Effector CD4-positive, alpha-beta T cell (primary cell): ENCODE measurements at regions not wholly inside any gene's neighbourhood (a gene's known extent, or its start where the extent isn't known, plus 50 kb on each side); places are given as distances from the start of the nearest gene placed in this dataset.

Experiments used
- DNase-seq: peaks from one replicate; pipeline ENCODE4 v3.0.0-alpha.2; 2020

GRCh38 chr4:108360754-108361445 lies 192.2 kb upstream of the LEF1 start:
- DNase-seq = no peak

GRCh38 chr4:108359986-108360681 lies 191.4 kb upstream of the LEF1 start:
- DNase-seq = no peak

GRCh38 chr4:108359130-108359985 lies 190.6 kb upstream of the LEF1 start:
- DNase-seq = peak; percentile 28

GRCh38 chr4:108355902-108356535 lies 187.3 kb upstream of the LEF1 start:
- no peak for DNase-seq

GRCh38 chr4:108355186-108355901 lies 186.6 kb upstream of the LEF1 start:
- peak; percentile 24 for DNase-seq

GRCh38 chr4:108352664-108353308 lies 184.1 kb upstream of the LEF1 start:
- DNase-seq = no peak

GRCh38 chr4:108351791-108352190 lies 183.1 kb upstream of the LEF1 start:
- DNase-seq = no peak

GRCh38 chr4:108350332-108350731 lies 181.6 kb upstream of the LEF1 start:
- no peak for DNase-seq

GRCh38 chr4:108346818-108347210 lies 178.1 kb upstream of the LEF1 start:
- DNase-seq = no peak

- no peak for DNase-seq
Measured at GRCh38 chr4:108345862-108346817, 177.4 kb upstream of the LEF1 start.

GRCh38 chr4:108342325-108342970 lies 173.7 kb upstream of the LEF1 start:
- peak; percentile 12 for DNase-seq

- DNase-seq = no peak
Measured at GRCh38 chr4:108337923-108338322, 169.2 kb upstream of the LEF1 start.

- DNase-seq = no peak
Measured at GRCh38 chr4:108336076-108336475, 167.3 kb upstream of the LEF1 start.

GRCh38 chr4:108335081-108335480 lies 166.3 kb upstream of the LEF1 start:
- DNase-seq = no peak

GRCh38 chr4:108334031-108334430 lies 165.3 kb upstream of the LEF1 start:
- no peak for DNase-seq

- no peak for DNase-seq
Measured at GRCh38 chr4:108333353-108333942, 164.7 kb upstream of the LEF1 start.

GRCh38 chr4:108331905-108332632 lies 163.3 kb upstream of the LEF1 start:
- DNase-seq = no peak

- no peak for DNase-seq
Measured at GRCh38 chr4:108328383-108328732, 159.6 kb upstream of the LEF1 start.
